SK-N-MC (cell line): ENCODE measurements at regions not wholly inside any gene's neighbourhood (a gene's known extent, or its start where the extent isn't known, plus 50 kb on each side); places are given as distances from the start of the nearest gene placed in this dataset.

Source experiments
- DNase-seq: peaks from one replicate; pipeline ENCODE4 v3.0.0-alpha.2; 2011; ENCODE audit warnings: low read depth, low spot score
- H3K27ac ChIP-seq: fragments of 200-600 bp; sonication (generic); 2 replicates; pipeline ENCODE4 v1.5.1; 2016; ENCODE audit warnings: mixed run types
- H3K36me3 ChIP-seq: fragments of 200-600 bp; sonication (generic); 2 replicates; pipeline ENCODE4 v1.6.1; 2017; ENCODE audit warnings: antibody characterized with exemption, low read length, mixed read lengths; ENCODE audit not compliant: insufficient read depth
- H3K4me3 ChIP-seq: fragments of 200-600 bp; sonication (generic); 2 replicates; pipeline ENCODE4 v1.5.1; 2016
- H3K9ac ChIP-seq: fragments of 200-600 bp; sonication (generic); 2 replicates; pipeline ENCODE4 v1.8.0; 2017; ENCODE audit warnings: mixed run types, mixed read lengths; ENCODE audit not compliant: insufficient read length
- H3K9me3 ChIP-seq: fragments of 200-600 bp; sonication (generic); 2 replicates; pipeline ENCODE4 v1.6.1; 2017; ENCODE audit warnings: low read depth, mild to moderate bottlenecking, antibody characterized with exemption, low read length, moderate library complexity, mixed read lengths
- EZH2 ChIP-seq: fragments of 200-600 bp; sonication (generic); IDR thresholded peaks from one replicate; pipeline ENCODE4 v1.6.1; 2017; ENCODE audit warnings: antibody characterized with exemption
- FOXP2 ChIP-seq: optimal IDR thresholded peaks from 2 replicates; pipeline ENCODE3; 2011; ENCODE audit warnings: mild to moderate bottlenecking, moderate library complexity; ENCODE audit not compliant: insufficient read depth; ENCODE audit errors: extremely low read length, control extremely low read depth
- POLR2AphosphoS5 ChIP-seq: IDR thresholded peaks from 2 replicates; pipeline ENCODE4 v1.6.1; 2012; ENCODE audit warnings: mild to moderate bottlenecking, low read depth, low read length, borderline replicate concordance

DNA sequence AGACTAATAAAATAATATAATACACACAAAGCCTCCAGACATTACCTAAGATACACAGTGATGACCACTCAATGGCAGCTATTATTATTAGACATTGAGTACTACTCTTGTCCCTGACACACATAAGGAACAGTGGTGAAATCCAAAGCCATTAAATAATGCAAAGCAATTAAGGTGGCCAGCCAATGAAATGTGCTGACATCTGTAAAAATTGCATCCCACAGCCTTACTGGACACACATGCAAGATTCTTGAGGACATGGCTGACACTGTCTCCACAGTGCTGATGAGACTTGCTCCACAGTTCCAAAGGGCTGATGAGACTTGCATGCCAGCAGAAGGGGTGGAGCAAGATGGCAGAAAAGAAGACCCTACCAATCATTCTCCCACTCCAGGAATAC, 447.5 kb downstream of the IRX1 start:
- Histone ChIP-seq H3K4me3 (no peak overlapping the region), H3K36me3 (no peaks in the 10 kb centered on the region), H3K9ac (no peak overlapping the region), H3K9me3 (no peaks in the 10 kb centered on the region), H3K27ac (no peak overlapping the region)
- DNase-seq = no peak
- TF ChIP-seq FOXP2 = no peak
- no peak for TF ChIP-seq EZH2
- no peak for TF ChIP-seq POLR2AphosphoS5

DNA sequence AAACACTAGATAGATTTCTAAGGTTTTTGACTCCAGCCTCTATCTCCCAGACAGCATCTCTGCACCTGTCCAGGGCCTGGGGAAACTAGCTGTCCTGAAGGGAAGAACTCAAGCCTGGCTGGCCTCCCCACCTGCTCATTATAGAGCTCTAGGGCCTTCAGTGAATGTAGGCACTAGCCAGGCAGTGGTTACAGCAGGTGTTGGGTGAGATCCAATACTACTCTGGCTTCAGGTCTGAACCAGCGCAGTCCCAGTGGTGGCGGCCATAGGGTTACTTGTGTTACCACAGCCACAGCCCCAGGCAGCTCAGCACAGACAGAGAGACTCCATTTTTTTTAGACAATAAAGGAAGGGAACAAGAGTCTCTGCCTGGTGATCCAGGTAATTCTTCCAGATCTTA, 449.2 kb downstream of the IRX1 start:
- Histone ChIP-seq H3K36me3 (no peaks in the 10 kb centered on the region), H3K27ac (no peak overlapping the region), H3K9me3 (no peaks in the 10 kb centered on the region), H3K9ac (no peak overlapping the region), H3K4me3 (no peak overlapping the region)
- DNase-seq = no peak
- TF ChIP-seq EZH2 (no peak), POLR2AphosphoS5 (no peak), FOXP2 (no peak)

DNA sequence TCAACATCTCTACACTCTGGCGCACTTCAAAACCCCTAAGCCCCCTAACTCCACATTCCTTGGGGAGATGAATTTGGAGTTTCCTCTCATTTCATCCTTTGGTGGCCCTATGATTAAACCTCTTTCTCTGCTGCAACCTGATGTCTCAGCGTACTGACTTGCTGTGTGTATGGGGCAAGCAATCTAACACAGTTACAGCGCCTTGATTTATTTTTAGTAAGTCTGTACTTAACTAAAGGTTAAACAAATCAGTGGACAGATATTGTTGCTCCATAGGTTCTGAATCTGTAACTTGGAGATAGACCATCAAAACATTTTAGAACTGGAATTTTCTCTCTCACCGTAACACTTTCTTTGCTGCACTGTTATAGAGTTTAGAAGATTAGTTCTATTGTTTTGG, 452.8 kb downstream of the IRX1 start:
- Histone ChIP-seq H3K4me3 (no peak overlapping the region), H3K27ac (no peak overlapping the region), H3K9ac (no peak overlapping the region), H3K9me3 (no peaks in the 10 kb centered on the region), H3K36me3 (no peaks in the 10 kb centered on the region)
- TF ChIP-seq EZH2 = no peak
- TF ChIP-seq POLR2AphosphoS5 = no peak
- DNase-seq = no peak

DNA sequence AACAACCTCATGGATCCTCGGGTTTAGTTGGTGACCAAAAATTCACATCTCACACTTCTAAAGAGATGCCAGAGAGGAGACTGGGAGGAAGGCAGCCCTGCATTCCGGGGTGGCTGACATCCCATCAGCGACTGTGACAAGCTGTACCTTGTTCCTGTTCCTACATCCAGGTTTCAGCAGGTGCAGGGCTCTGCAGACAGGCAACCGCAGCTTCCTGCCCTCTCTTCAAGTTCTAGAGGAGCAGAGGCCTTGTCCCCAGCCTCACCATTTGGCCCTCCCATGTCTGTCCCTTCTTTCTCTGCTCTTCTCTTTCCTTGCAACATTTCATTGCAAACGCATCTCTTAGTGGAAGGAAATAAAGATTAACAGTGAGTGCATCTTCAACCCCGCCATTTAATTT, 454.6 kb downstream of the IRX1 start:
- Histone ChIP-seq H3K36me3 (no peaks in the 10 kb centered on the region), H3K27ac (no peak overlapping the region), H3K9ac (no peak overlapping the region), H3K9me3 (no peaks in the 10 kb centered on the region), H3K4me3 (no peak overlapping the region)
- no peak for DNase-seq
- TF ChIP-seq FOXP2 = no peak
- no peak for TF ChIP-seq POLR2AphosphoS5
- TF ChIP-seq EZH2 = no peak

DNA sequence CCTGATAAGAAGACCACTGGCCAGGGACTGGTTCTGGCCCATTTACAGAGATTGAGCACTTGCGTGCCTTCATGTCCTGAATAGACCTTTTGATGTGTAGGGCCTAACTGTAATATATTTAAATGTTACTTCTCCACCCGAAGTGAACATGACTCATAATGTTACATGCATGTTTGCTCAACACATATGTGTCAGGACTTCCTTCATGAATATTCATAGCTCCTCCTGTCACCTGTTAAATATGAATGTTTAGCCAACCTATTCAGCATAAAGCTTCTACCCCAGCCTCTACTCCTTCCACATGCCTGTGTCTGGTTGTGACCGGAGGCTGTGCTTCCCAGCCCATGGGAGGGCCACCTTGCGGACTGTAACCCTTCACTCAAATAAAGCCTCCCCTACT, 457.5 kb downstream of the IRX1 start:
- Histone ChIP-seq H3K9ac (no peak overlapping the region), H3K4me3 (no peak overlapping the region), H3K36me3 (no peaks in the 10 kb centered on the region), H3K27ac (no peak overlapping the region), H3K9me3 (no peaks in the 10 kb centered on the region)
- no peak for TF ChIP-seq EZH2
- no peak for TF ChIP-seq FOXP2
- no peak for TF ChIP-seq POLR2AphosphoS5
- DNase-seq = no peak

DNA sequence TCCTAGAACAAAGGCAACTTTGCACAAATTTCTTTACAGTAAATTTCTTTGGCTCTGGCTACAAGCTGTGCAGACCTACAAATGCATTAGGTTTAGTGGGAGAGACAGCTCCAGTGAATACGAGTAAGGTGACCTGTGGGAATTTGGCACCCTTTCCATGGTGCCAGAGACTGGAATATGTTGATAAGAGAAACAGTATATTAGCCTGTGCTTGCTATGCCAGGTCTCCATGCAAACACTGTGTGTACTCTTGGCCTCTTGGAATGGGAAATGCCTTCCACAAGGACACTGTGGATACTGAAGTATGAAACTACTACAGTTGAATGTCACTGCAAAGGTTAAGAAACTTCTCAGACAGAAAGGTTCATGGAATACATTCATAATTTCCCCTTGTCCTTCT, 458.5 kb downstream of the IRX1 start:
- H3K9me3 ChIP-seq = no peaks in the 10 kb centered on the region
- H3K9ac ChIP-seq = no peak overlapping the region
- no peak overlapping the region for H3K27ac ChIP-seq
- no peak overlapping the region for H3K4me3 ChIP-seq
- TF ChIP-seq POLR2AphosphoS5 (no peak), EZH2 (no peak), FOXP2 (no peak)
- no peak for DNase-seq
- no peaks in the 10 kb centered on the region for H3K36me3 ChIP-seq

DNA sequence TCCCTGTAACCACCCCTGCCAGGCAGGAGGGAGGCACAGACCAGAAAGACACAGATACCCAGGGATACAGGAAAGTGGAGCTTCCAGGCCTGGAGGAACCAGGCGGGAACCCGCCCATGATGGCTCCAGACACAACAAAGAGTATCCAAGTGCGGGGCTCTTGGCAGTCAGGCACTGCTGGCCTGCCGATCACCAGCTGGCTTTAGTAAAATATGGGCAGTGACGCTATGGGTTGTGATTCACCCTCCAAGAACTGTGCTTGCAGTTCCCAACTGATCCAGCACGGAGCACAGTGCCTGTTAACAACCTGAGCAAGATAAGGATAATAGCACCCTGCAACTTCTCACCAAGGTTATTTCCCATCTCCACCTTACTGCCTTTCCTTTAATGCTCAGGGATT, 463.3 kb downstream of the IRX1 start:
- TF ChIP-seq POLR2AphosphoS5 (no peak), EZH2 (no peak), FOXP2 (no peak)
- no peak overlapping the region for H3K9ac ChIP-seq
- H3K36me3 ChIP-seq = no peaks in the 10 kb centered on the region
- no peak for DNase-seq
- no peaks in the 10 kb centered on the region for H3K9me3 ChIP-seq
- no peak overlapping the region for H3K4me3 ChIP-seq
- H3K27ac ChIP-seq = no peak overlapping the region

DNA sequence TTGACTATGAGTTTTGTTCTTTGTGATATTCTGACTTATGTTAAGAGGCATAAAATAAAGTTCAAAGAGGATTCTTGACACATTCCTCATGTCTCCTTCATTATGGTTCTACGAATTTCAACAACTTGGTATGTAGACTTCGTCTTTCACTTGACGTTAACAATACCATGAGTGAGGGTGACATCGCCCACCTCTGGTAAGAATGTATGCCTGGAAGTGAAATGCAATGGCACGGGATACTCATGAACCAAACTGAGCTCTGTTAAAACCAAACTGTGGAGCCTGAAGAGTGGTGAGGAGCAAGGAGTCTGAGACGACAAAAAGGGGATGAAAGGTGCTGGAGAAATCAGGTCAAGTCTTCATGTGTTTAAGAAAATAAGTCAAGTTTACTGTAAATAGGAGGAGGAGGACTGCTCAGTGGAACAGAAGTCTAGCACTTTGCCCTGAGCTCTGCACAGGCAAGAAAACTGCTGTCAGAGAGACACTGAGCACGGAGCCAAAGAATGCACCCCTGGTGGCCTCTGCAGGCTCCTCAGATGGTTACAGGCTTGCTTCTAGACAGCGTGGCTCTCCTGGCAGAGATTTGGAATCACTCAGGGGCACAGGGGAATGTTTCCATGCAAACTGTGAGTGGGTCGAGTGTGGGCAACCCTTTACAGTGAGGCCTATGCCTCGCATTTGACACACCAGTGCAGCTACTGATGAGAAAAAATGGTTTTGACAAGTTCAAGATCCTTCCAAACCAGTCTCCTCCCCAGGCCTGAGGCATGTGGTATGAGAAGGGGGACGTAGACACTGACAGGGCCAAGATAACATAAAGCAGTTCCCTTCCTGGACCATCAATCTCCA, 470.1 kb downstream of the IRX1 start:
- no peak overlapping the region for H3K4me3 ChIP-seq
- H3K9ac ChIP-seq = no peak overlapping the region
- DNase-seq = no peak
- TF ChIP-seq EZH2 (no peak), POLR2AphosphoS5 (no peak), FOXP2 (no peak)
- H3K36me3 ChIP-seq = no peaks in the 10 kb centered on the region
- no peak overlapping the region for H3K27ac ChIP-seq
- H3K9me3 ChIP-seq = no peaks in the 10 kb centered on the region

DNA sequence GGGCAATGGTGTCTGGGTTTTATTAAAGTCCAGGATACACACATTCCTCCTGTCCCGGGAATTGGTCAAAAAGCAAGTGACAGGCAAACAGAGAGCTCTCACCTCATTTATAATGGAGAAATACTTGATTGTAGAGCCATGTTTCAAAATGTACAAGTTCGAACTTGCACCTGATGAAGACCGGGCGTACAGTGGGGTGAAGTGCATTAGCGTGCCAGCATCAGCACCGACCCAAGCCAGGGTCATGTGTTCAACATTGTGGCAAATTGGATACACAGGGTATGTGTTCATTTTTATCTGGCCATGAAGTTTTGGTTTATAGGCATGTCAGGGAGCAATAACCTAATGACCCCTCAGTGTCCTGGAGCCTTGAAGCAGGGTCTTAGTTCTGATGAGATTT, 472.5 kb downstream of the IRX1 start:
- H3K36me3 ChIP-seq = no peaks in the 10 kb centered on the region

More for the DNA sequence above, 472.5 kb downstream of the IRX1 start:
- no peak for TF ChIP-seq POLR2AphosphoS5
- no peak for TF ChIP-seq EZH2
- no peak for TF ChIP-seq FOXP2
- no peak for DNase-seq
- Histone ChIP-seq H3K27ac (no peak overlapping the region), H3K4me3 (no peak overlapping the region), H3K9me3 (no peaks in the 10 kb centered on the region), H3K9ac (no peak overlapping the region)
